ENCODE measurements at regions not wholly inside any gene's neighbourhood (a gene's known extent, or its start where the extent isn't known, plus 50 kb on each side); places are given as distances from the start of the nearest gene placed in this dataset.

DNA sequence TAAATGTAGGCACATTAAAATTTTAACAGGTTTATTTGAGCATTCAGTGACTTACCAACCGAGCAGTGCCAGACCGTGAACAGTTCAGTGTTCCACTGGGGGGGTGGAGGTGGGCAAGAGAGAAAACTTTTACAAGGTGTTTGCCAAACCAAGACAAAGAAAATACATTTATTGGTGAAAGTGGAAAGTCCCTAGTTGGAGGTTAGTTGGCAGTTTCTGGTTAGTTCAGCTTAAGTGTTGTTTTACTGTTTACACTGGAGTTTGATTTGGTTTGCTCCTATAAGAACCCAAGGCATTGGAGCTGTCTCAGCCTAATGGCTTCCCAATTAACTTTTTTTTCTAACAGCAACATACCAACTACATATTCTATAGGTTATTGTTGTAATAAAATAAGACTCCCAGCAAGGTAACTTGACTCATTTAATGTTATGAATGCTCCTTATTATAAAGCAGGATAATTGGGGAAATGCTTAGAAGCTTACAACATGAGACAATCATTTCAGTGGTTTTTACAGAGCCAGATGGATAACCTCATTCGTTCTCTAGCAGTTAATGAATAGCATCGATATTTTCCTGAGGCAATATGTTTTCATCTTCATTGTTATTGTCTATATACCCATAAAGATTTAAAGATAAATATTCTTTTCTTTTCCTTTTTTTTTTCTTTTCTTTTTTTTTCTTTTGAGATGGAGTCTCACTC, 115.8 kb downstream of the ETNK1 start:
- Histone ChIP-seq H3K9ac (ENCODE audit: low read length) (no peak overlapping the region), H3K27me3 (ENCODE audit: control insufficient read depth, insufficient read depth, low read length) (no peaks in the 10 kb centered on the region), H3K27ac (ENCODE audit: low read length) (no peak overlapping the region), H3K4me3 (ENCODE audit: low read length) (no peak overlapping the region), H3K36me3 (ENCODE audit: control insufficient read depth, low read depth, low read length) (no peaks in the 10 kb centered on the region), H3K9me3 (ENCODE audit: control insufficient read depth, low read depth, low read length) (no peaks in the 10 kb centered on the region), H3K4me1 (ENCODE audit: control insufficient read depth, low read depth, low read length) (no peaks in the 10 kb centered on the region)

DNA sequence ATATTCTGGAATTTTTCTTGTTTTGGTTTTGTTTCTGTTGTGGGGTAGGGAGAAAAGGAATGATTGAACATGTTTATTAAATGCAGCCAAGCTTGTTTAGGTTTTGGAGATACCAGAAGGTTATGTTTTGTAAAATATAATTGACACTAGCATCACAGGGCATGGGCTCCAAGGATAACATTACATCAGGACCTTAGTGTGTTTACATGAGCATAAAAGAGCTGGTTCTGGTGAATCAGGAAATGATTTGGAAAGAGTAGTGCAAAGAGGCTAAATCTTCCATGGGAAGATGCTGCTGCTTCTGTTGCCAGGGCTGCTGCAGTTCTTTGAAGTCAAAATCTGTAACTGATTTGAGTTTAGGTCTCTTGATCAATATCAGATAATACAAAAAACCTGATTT, 118.7 kb downstream of the ETNK1 start:
- Histone ChIP-seq H3K27me3 (ENCODE audit: control insufficient read depth, insufficient read depth, low read length) (no peaks in the 10 kb centered on the region), H3K9me3 (ENCODE audit: control insufficient read depth, low read depth, low read length) (no peaks in the 10 kb centered on the region), H3K9ac (ENCODE audit: low read length) (no peak overlapping the region), H3K4me1 (ENCODE audit: control insufficient read depth, low read depth, low read length) (peaks cover 4% of the 10 kb centered on the region), H3K36me3 (ENCODE audit: control insufficient read depth, low read depth, low read length) (no peaks in the 10 kb centered on the region), H3K27ac (ENCODE audit: low read length) (no peak overlapping the region), H3K4me3 (ENCODE audit: low read length) (no peak overlapping the region)

DNA sequence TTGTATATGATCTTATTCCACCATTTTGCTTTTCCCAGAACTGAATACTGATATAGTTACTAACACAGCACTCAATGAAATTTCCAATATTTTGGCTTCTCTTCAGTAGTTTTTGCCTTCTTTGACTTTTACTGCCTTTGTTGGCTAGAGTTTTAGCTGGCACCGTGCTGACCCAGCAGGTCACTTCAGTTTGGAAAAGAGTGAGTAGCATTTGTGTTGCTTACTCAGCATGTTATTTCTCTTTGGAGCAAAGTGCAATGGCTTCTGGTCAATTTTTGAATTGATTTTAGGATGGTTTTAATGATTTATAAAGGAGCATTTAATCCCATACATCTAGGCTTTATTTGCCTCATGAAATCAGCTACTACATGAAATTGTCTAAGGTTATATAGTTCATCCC, 119.2 kb downstream of the ETNK1 start:
- H3K4me1 ChIP-seq (ENCODE audit: control insufficient read depth, low read depth, low read length): peaks cover 4% of the 10 kb centered on the region
- H3K9me3 ChIP-seq (ENCODE audit: control insufficient read depth, low read depth, low read length): no peaks in the 10 kb centered on the region
- H3K36me3 ChIP-seq (ENCODE audit: control insufficient read depth, low read depth, low read length): no peaks in the 10 kb centered on the region
- H3K27me3 ChIP-seq (ENCODE audit: control insufficient read depth, insufficient read depth, low read length): no peaks in the 10 kb centered on the region
- no peak overlapping the region for H3K27ac ChIP-seq (ENCODE audit: low read length)
- H3K4me3 ChIP-seq (ENCODE audit: low read length): no peak overlapping the region
- no peak overlapping the region for H3K9ac ChIP-seq (ENCODE audit: low read length)

DNA sequence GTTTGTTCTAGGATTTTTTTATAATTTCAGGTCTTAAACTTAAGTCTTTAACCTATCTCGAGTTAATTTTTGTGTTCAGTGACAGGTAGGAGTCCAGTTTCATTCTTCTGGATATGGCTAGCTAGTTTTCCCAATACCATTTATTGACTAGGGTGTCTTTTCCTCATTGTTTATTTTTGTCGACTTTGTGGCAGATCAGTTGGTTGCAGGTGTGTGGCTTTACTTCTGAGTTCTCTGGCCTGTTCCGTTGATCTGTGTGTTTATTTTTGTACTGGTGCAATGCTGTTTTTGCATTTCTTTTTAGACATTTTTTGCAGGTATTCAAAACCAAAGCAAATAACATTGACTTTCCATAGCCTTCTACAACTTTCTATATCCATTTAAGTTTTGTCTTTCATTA, 121.7 kb downstream of the ETNK1 start:
- H3K4me3 ChIP-seq (ENCODE audit: low read length): no peak overlapping the region
- no peak overlapping the region for H3K9ac ChIP-seq (ENCODE audit: low read length)
- no peaks in the 10 kb centered on the region for H3K27me3 ChIP-seq (ENCODE audit: control insufficient read depth, insufficient read depth, low read length)
- no peak overlapping the region for H3K27ac ChIP-seq (ENCODE audit: low read length)
- H3K36me3 ChIP-seq (ENCODE audit: control insufficient read depth, low read depth, low read length): no peaks in the 10 kb centered on the region
- no peaks in the 10 kb centered on the region for H3K9me3 ChIP-seq (ENCODE audit: control insufficient read depth, low read depth, low read length)
- peaks cover 4% of the 10 kb centered on the region for H3K4me1 ChIP-seq (ENCODE audit: control insufficient read depth, low read depth, low read length)

DNA sequence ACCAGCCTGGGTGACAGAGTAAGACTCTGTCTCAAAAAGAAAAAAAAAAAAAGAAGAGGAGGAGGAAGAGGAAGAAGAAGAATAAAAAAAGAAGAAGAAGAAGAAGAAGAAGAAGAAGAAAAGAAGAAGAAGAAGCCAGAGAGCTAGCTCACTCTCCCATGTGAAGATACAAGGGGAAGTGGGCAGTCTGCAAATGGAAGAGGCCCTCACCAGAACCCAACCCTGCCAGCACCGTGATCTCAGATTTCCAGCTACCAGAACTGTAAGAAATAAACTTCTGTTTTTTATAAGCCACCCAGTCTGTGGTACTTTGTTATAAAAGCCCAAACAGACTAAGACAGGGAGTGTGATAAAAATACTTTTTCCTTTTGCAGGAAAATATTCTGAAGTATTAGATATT, 130.7 kb downstream of the ETNK1 start:
- no peak overlapping the region for H3K27ac ChIP-seq (ENCODE audit: low read length)
- H3K27me3 ChIP-seq (ENCODE audit: control insufficient read depth, insufficient read depth, low read length): no peaks in the 10 kb centered on the region
- H3K9ac ChIP-seq (ENCODE audit: low read length): no peak overlapping the region
- H3K4me3 ChIP-seq (ENCODE audit: low read length): no peak overlapping the region
- no peaks in the 10 kb centered on the region for H3K4me1 ChIP-seq (ENCODE audit: control insufficient read depth, low read depth, low read length)
- no peaks in the 10 kb centered on the region for H3K36me3 ChIP-seq (ENCODE audit: control insufficient read depth, low read depth, low read length)
- no peaks in the 10 kb centered on the region for H3K9me3 ChIP-seq (ENCODE audit: control insufficient read depth, low read depth, low read length)

DNA sequence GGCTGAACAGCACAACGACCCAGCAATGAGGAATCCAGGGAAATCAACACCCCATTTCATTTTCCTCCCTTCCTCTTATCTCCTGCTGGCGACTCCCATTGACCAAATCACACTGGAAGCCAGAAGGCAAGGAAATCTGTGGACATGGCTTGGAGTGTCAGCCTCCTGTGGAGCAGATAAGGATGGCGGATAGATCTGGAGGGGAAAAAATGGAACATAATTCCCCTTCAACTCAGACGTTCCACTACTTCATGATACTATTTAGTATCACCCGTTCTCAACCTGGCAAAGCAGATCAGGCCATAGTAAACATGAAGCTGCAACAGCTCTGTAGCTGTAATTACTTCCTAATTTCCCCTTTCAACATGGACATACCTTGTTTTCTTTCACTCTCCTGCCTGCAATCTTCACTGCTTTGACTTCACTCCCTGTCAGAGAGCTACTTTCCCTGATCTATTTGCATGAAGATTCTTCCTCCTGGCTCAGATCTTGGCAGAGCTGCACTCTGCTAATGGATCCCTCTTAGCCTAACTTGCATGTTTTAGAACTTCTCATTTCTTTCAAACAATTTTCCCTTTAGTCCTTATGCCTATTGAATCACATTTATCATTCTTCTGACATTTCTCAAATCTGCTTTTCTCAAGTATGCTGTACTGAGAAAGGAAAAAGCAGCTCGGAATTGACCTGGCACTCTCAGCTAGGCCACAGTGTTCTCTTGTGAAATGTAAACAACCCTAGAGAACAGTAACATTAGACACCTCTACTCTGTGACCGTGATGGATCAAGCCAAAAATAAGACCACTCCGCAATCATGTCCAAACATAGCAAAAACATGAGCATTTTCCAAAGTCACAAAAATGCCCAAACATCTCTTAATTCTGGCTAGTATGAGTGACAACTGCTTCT, 135.1 kb downstream of the ETNK1 start:
- no peak overlapping the region for H3K9ac ChIP-seq (ENCODE audit: low read length)
- H3K27ac ChIP-seq (ENCODE audit: low read length): no peak overlapping the region
- no peaks in the 10 kb centered on the region for H3K27me3 ChIP-seq (ENCODE audit: control insufficient read depth, insufficient read depth, low read length)
- H3K4me3 ChIP-seq (ENCODE audit: low read length): no peak overlapping the region
- no peaks in the 10 kb centered on the region for H3K9me3 ChIP-seq (ENCODE audit: control insufficient read depth, low read depth, low read length)
- no peaks in the 10 kb centered on the region for H3K4me1 ChIP-seq (ENCODE audit: control insufficient read depth, low read depth, low read length)
- no peaks in the 10 kb centered on the region for H3K36me3 ChIP-seq (ENCODE audit: control insufficient read depth, low read depth, low read length)

DNA sequence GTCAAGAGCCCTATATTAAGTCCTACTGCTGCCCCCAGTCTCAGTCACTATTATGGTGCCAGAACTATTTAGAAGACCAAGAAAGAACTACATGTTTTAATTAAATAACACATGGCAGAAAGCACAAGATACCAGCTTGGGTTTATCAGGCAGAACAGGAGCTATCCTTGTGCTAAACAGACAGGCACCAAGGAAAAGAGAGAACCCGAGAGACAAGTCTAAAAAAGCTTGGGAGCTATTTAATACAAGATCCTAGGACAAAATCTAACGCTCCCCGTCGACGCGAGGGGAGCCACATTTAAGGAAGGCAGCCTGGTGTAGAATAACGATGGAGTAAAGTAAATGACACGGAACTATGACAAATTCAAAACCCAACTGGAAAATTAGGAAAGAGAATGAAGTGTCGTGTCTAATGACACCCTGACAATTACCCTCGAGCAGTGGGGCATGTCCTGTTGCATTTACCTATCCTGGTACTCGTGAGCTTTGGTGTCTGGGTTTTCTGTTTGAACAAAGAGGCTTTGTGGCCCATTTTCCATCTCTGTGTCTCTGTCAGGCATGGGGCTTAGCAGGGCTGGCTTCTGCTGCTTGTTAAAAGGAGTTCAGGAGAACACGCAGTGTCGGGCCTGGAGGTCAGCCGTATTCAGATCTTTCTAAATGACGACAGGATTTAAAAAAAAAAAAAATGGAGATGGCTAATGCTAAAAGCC, 140.6 kb downstream of the ETNK1 start:
- Histone ChIP-seq H3K4me1 (ENCODE audit: control insufficient read depth, low read depth, low read length) (no peaks in the 10 kb centered on the region), H3K4me3 (ENCODE audit: low read length) (no peak overlapping the region), H3K9me3 (ENCODE audit: control insufficient read depth, low read depth, low read length) (no peaks in the 10 kb centered on the region), H3K27ac (ENCODE audit: low read length) (no peak overlapping the region), H3K27me3 (ENCODE audit: control insufficient read depth, insufficient read depth, low read length) (no peaks in the 10 kb centered on the region), H3K36me3 (ENCODE audit: control insufficient read depth, low read depth, low read length) (no peaks in the 10 kb centered on the region), H3K9ac (ENCODE audit: low read length) (no peak overlapping the region)

DNA sequence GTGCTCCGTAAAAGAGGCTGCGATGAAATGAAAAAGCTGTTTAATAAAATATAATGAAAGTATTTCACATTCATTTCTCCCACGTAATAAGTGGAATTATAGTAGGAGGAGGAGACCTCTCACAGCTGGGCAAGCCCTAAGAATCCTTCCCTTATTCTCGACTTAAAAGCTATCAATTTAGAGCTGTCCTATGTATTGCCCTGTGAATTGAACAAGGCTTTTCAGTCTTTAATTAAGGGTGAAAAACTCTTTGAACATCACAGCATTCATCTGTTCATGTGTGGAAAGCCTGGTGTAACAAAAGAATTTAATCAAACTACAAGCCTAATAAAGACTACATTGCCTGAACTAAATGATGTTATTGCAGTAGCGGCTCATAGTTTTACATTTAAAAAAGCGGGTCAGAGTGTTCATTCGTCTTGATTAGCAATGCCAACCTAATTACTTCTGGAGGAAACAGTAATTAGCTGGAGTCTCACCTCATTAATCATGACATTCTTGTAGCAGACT, 142.0 kb downstream of the ETNK1 start:
- no peaks in the 10 kb centered on the region for H3K36me3 ChIP-seq (ENCODE audit: control insufficient read depth, low read depth, low read length)
- no peaks in the 10 kb centered on the region for H3K4me1 ChIP-seq (ENCODE audit: control insufficient read depth, low read depth, low read length)
- H3K9me3 ChIP-seq (ENCODE audit: control insufficient read depth, low read depth, low read length): no peaks in the 10 kb centered on the region
- no peaks in the 10 kb centered on the region for H3K27me3 ChIP-seq (ENCODE audit: control insufficient read depth, insufficient read depth, low read length)
- H3K27ac ChIP-seq (ENCODE audit: low read length): no peak overlapping the region
- no peak overlapping the region for H3K4me3 ChIP-seq (ENCODE audit: low read length)
- H3K9ac ChIP-seq (ENCODE audit: low read length): no peak overlapping the region

DNA sequence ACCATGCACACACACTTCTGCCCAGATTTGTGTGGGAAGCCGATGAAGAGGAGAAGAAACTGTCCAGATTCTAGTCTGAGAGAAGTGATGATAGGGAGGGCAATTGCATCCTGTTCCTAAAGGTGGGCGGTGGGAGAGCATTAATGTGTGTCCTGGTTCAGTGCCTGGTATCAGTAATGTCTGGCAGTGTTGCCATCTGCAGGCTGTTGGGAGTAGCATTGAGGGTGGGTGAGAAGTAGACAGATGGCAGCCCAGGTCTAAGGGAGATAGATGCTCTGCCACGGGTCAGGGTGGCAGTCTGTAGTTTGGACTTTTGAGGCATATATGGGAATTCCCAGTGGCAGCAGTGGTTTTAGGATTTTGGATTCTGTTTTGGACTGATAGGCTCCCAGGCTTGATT, 156.4 kb downstream of the ETNK1 start:
- no peaks in the 10 kb centered on the region for H3K36me3 ChIP-seq (ENCODE audit: control insufficient read depth, low read depth, low read length)
- H3K4me1 ChIP-seq (ENCODE audit: control insufficient read depth, low read depth, low read length): no peaks in the 10 kb centered on the region
- H3K27ac ChIP-seq (ENCODE audit: low read length): no peak overlapping the region
- H3K27me3 ChIP-seq (ENCODE audit: control insufficient read depth, insufficient read depth, low read length): no peaks in the 10 kb centered on the region
- no peak overlapping the region for H3K4me3 ChIP-seq (ENCODE audit: low read length)
- H3K9me3 ChIP-seq (ENCODE audit: control insufficient read depth, low read depth, low read length): no peaks in the 10 kb centered on the region
- H3K9ac ChIP-seq (ENCODE audit: low read length): no peak overlapping the region

DNA sequence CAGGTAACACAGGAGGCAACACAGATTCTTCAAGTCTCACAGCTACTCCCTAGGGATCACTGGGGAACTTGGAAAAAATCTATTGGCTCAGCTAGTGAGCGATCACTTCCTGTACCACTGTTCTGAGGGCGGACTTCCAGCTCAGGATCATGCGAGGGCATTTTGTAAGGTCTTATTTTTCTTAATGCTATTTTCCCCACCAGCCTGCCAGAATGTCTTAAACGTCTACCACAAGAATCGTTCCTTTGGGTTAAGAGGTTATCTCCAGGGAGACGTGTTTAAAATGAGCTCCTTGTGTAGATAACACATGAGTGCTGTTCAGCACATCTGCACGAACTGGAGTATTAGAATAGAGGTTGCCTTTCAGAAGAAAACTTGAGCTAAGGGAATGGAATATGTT, 162.6 kb downstream of the ETNK1 start:
- Histone ChIP-seq H3K27ac (ENCODE audit: low read length) (no peak overlapping the region), H3K9ac (ENCODE audit: low read length) (no peak overlapping the region), H3K36me3 (ENCODE audit: control insufficient read depth, low read depth, low read length) (no peaks in the 10 kb centered on the region), H3K9me3 (ENCODE audit: control insufficient read depth, low read depth, low read length) (no peaks in the 10 kb centered on the region), H3K27me3 (ENCODE audit: control insufficient read depth, insufficient read depth, low read length) (no peaks in the 10 kb centered on the region), H3K4me3 (ENCODE audit: low read length) (no peak overlapping the region), H3K4me1 (ENCODE audit: control insufficient read depth, low read depth, low read length) (no peaks in the 10 kb centered on the region)

DNA sequence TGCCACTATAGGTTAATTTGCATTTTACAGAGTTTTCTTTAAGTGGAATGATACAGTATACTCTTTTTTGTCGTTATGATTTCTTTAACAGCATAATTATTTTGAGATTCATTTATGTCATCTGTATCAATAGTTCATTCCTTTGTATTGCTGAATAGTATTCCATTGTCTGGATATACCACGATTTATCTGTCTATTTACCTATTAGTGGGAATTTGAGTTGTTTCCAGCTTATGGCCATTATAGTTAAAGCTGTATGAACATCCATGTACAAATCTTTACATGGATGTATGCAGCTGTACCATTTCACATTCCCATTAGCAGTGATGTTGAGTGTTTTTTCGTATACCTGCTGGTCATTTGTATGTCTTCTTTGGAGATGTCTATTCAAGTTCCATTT, 163.9 kb downstream of the ETNK1 start:
- no peak overlapping the region for H3K27ac ChIP-seq (ENCODE audit: low read length)
- no peaks in the 10 kb centered on the region for H3K36me3 ChIP-seq (ENCODE audit: control insufficient read depth, low read depth, low read length)
- H3K9ac ChIP-seq (ENCODE audit: low read length): no peak overlapping the region
- no peaks in the 10 kb centered on the region for H3K4me1 ChIP-seq (ENCODE audit: control insufficient read depth, low read depth, low read length)
- H3K9me3 ChIP-seq (ENCODE audit: control insufficient read depth, low read depth, low read length): no peaks in the 10 kb centered on the region
- no peak overlapping the region for H3K4me3 ChIP-seq (ENCODE audit: low read length)
- H3K27me3 ChIP-seq (ENCODE audit: control insufficient read depth, insufficient read depth, low read length): no peaks in the 10 kb centered on the region

All from iPS-18a (cell line).